GM12872 (cell line): ENCODE measurements at regions not wholly inside any gene's neighbourhood (a gene's known extent, or its start where the extent isn't known, plus 50 kb on each side); places are given as distances from the start of the nearest gene placed in this dataset.

ENCODE experiments used
- CTCF ChIP-seq: IDR thresholded peaks from 3 replicates; pipeline ENCODE4 v1.5.1; 2011; ENCODE audit warnings: low read depth, mild to moderate bottlenecking, low read length, moderate library complexity; ENCODE audit not compliant: insufficient read depth

GRCh38 chr10:120034236-120034635 lies 141.7 kb downstream of the SEC23IP start:
- TF ChIP-seq CTCF, result no peak

DNA sequence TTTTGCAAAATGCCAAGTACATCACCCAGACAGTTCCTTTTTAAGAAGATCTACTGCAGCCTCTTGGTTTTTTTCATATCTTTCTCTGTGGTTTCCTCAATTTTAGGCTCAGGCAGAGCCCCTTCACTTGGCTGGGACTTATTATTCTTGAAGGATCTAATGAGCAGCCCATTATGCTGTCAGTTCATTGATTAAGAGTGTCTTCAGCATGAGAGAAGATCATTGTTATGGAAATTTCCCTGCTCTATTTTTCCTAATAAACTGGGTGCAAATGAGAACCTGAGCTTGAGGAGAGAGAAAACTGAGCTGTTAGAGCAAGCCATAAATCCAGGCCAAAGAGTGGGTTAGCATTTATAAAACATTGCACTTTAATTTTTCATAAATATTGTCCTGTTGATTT lies 146.5 kb downstream of the SEC23IP start:
- TF ChIP-seq CTCF, result no peak

DNA sequence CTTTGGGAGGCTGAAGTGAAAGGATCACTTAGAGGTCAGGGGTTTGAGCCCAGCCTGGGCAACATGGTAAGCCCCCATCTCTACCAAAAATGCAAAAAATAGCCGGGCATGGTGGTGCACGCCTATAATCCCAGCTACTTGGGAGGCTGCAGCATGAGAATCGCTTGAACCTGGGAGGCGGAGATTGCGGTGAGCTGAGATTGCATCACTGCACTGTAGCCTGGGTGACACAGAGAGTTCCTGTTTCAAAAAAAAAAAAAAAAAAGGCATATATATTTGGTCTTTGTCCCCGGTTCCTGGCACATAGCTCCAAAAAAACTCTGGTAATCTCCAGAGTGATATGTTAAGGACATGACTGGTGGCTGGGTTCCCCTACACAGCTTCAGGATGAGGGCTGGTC lies 147.3 kb downstream of the SEC23IP start:
- TF ChIP-seq CTCF, result no peak

- TF ChIP-seq CTCF, result no peak
These were observed 149.5 kb downstream of the SEC23IP start for GRCh38 chr10:120041807-120042559.

- no peak for TF ChIP-seq CTCF
These were observed 150.2 kb downstream of the SEC23IP start for GRCh38 chr10:120042705-120043104.

DNA sequence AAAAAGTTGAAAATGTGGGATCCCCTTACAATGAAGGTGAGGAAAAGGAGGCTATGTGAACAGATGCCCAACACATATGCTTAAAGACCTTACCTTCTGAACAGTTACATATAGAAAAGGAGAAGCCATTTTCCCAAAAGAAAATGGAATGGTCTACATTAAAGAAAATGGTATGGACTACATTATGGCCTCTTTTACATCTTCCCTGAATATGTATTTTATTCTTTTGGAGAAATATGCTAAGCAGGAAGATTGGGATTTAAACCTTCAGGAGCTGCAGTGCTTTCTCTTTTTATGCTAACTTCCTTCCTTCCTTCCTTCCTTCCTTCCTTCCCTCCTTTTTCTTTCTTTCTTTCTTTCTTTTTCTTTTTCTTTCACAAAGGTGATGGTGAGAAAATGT lies 155.4 kb downstream of the SEC23IP start:
- no peak for TF ChIP-seq CTCF

- TF ChIP-seq CTCF, result no peak
These were observed 155.9 kb downstream of the SEC23IP start for GRCh38 chr10:120048391-120048790.
